H1 (cell line): ENCODE measurements at regions not wholly inside any gene's neighbourhood (a gene's known extent, or its start where the extent isn't known, plus 50 kb on each side); places are given as distances from the start of the nearest gene placed in this dataset.

Experiments used
- CTCF ChIA-PET: fragments of 300-600 bp; sonication (Branson Sonifier 250); formaldehyde crosslinking; loops from one replicate; lab custom pipeline; 2021; ENCODE audit not compliant: partially characterized antibody; lab: Charles Lee
- POLR2A ChIA-PET: fragments of 300-600 bp; sonication (Branson Sonifier 250); formaldehyde crosslinking; loops from one replicate; lab custom pipeline; 2021; ENCODE audit warnings: inconsistent platforms; ENCODE audit not compliant: partially characterized antibody; lab: Charles Lee
- DNase-seq, 2 experiments: peaks; one replicate each; pipeline versions ENCODE4 v3.0.0 to v3.0.0-alpha.2; 2010 to 2022; ENCODE audit warnings: low spot score in 2 of 2, low read depth in 1 of 2, mixed read lengths in 1 of 2
- FAIRE-seq: peaks from 2 replicates; lab custom pipeline; 2011; peaks lifted over from hg19 to GRCh38; lab: Jason Lieb, UNC
- H2AFZ ChIP-seq: 2 replicates; pipeline ENCODE4 v1.8.1; 2012; ENCODE audit warnings: low read length, inconsistent platforms
- H2AK5ac ChIP-seq: 2 replicates; pipeline ENCODE4 v1.6.1; 2013; ENCODE audit warnings: low read depth, low read length
- H2BK120ac ChIP-seq: replicated peaks from 2 replicates; pipeline ENCODE3; 2013; ENCODE audit warnings: low read depth, low read length, inconsistent platforms
- H2BK12ac ChIP-seq: 2 replicates; pipeline ENCODE4 v1.6.1; 2013; ENCODE audit warnings: low read depth, low read length
- H2BK15ac ChIP-seq: 2 replicates; pipeline ENCODE4 v1.6.1; 2013; ENCODE audit warnings: low read length
- H2BK20ac ChIP-seq: 2 replicates; pipeline ENCODE4 v1.6.1; 2013; ENCODE audit warnings: low read length
- H2BK5ac ChIP-seq: 2 replicates; pipeline ENCODE4 v1.6.1; 2013; ENCODE audit warnings: low read depth, low read length
- H3K14ac ChIP-seq: 2 replicates; pipeline ENCODE4 v1.6.1; 2013; ENCODE audit warnings: inconsistent platforms; ENCODE audit not compliant: insufficient read length
- H3K18ac ChIP-seq: 2 replicates; pipeline ENCODE4 v1.6.1; 2013; ENCODE audit warnings: low read length; ENCODE audit errors: extremely low read depth
- H3K23ac ChIP-seq: 2 replicates; pipeline ENCODE4 v1.6.1; 2013; ENCODE audit warnings: inconsistent platforms; ENCODE audit not compliant: insufficient read length
- H3K23me2 ChIP-seq: 2 replicates; pipeline ENCODE4 v1.6.1; 2013; ENCODE audit warnings: low read depth, low read length
- H3K27ac ChIP-seq: 2 replicates; pipeline ENCODE4 v1.6.1; 2011; ENCODE audit warnings: low read depth, low read length, inconsistent platforms
- H3K27me3 ChIP-seq, 4 experiments: replicated peaks in 1 of 4; 1 replicate in 1 of 4; 2 replicates in 3 of 4; pipeline versions ENCODE4 v1.6.1 to v1.8.1; 2011 to 2013; ENCODE audit warnings: low read length in 3 of 4, mild to moderate bottlenecking in 3 of 4, inconsistent platforms in 2 of 4, mixed read lengths in 2 of 4, moderate library complexity in 1 of 4; ENCODE audit not compliant: control insufficient read depth in 3 of 4, insufficient read depth in 3 of 4; ENCODE audit errors: extremely low read depth in 1 of 4
- H3K36me3 ChIP-seq, 4 experiments: 2 replicates each; pipeline versions ENCODE4 v1.6.1 to v1.8.1; 2011 to 2013; ENCODE audit warnings: mild to moderate bottlenecking in 4 of 4, low read length in 3 of 4, moderate library complexity in 2 of 4, control low read depth in 1 of 4, inconsistent platforms in 1 of 4; ENCODE audit not compliant: insufficient read depth in 4 of 4, control insufficient read depth in 2 of 4
- H3K4ac ChIP-seq: replicated peaks from 2 replicates; pipeline ENCODE3; 2013; ENCODE audit warnings: low read length, low read depth, mixed read lengths, inconsistent platforms; ENCODE audit not compliant: insufficient read length
- H3K4me1 ChIP-seq, 4 experiments: replicated peaks in 1 of 4; 1 replicate in 1 of 4; 2 replicates in 3 of 4; pipeline versions ENCODE4 v1.6.1 to v1.8.1; 2011 to 2013; ENCODE audit warnings: low read length in 3 of 4, inconsistent platforms in 2 of 4, mixed read lengths in 1 of 4; ENCODE audit not compliant: insufficient read depth in 4 of 4, control insufficient read depth in 3 of 4
- H3K4me2 ChIP-seq, 2 experiments: 2 replicates each; pipeline versions ENCODE4 v1.6.1 to v1.8.1; 2011 to 2013; ENCODE audit warnings: low read depth in 2 of 2, low read length in 2 of 2, control low read depth in 1 of 2, inconsistent platforms in 1 of 2, mild to moderate bottlenecking in 1 of 2; ENCODE audit not compliant: insufficient read depth in 1 of 2
- H3K4me3 ChIP-seq, 4 experiments: fragments of 200-600, 300-600 bp in 1 of 4; sonication (generic), shearing (Covaris generic), sonication (Bioruptor Twin) in 1 of 4; 2 replicates each; pipeline versions ENCODE4 v1.5.1 to v1.8.1; 2011 to 2016; ENCODE audit warnings: low read length in 4 of 4, low read depth in 3 of 4, control low read depth in 2 of 4, inconsistent platforms in 2 of 4, mild to moderate bottlenecking in 2 of 4, mixed read lengths in 1 of 4, moderate library complexity in 1 of 4; ENCODE audit not compliant: insufficient read depth in 2 of 4; ENCODE audit errors: extremely low read depth in 1 of 4
- H3K56ac ChIP-seq: replicated peaks from 2 replicates; pipeline ENCODE3; 2013; ENCODE audit warnings: low read depth, mild to moderate bottlenecking, mixed read lengths, low read length, inconsistent platforms; ENCODE audit not compliant: insufficient read length
- H3K79me1 ChIP-seq: 2 replicates; pipeline ENCODE4 v1.6.1; 2013; ENCODE audit warnings: low read depth, low read length, control low read depth
- H3K79me2 ChIP-seq, 2 experiments: 2 replicates each; pipeline versions ENCODE4 v1.6.1 to v1.8.1; 2012 to 2013; ENCODE audit warnings: low read length in 2 of 2, mild to moderate bottlenecking in 2 of 2, inconsistent platforms in 1 of 2; ENCODE audit not compliant: insufficient read depth in 2 of 2, control insufficient read depth in 1 of 2
- H3K9ac ChIP-seq, 4 experiments: replicated peaks in 1 of 4; 1 replicate in 1 of 4; 2 replicates in 3 of 4; pipeline versions ENCODE4 v1.6.1 to v1.8.1; 2011 to 2013; ENCODE audit warnings: low read depth in 3 of 4, low read length in 3 of 4, control low read depth in 2 of 4, mild to moderate bottlenecking in 2 of 4, moderate library complexity in 2 of 4, inconsistent platforms in 1 of 4; ENCODE audit errors: extremely low read depth in 1 of 4
- H3K9me3 ChIP-seq, 2 experiments: 2 replicates each; pipeline versions ENCODE4 v1.6.1 to v1.8.1; 2012 to 2013; ENCODE audit warnings: mild to moderate bottlenecking in 2 of 2, moderate library complexity in 2 of 2, control low read depth in 1 of 2, inconsistent platforms in 1 of 2, low read depth in 1 of 2, low read length in 1 of 2, mixed read lengths in 1 of 2; ENCODE audit not compliant: insufficient read depth in 2 of 2
- H4K20me1 ChIP-seq, 2 experiments: replicated peaks in 1 of 2; 2 replicates each; pipeline versions ENCODE3 to v1.8.1; 2011 to 2013; ENCODE audit warnings: inconsistent platforms in 2 of 2, low read length in 2 of 2, mild to moderate bottlenecking in 1 of 2; ENCODE audit not compliant: insufficient read depth in 2 of 2, control insufficient read depth in 1 of 2
- H4K5ac ChIP-seq: 2 replicates; pipeline ENCODE4 v1.6.1; 2013; ENCODE audit warnings: low read length, low read depth, mixed read lengths, inconsistent platforms; ENCODE audit not compliant: insufficient read length
- H4K8ac ChIP-seq: 2 replicates; pipeline ENCODE4 v1.8.0; 2013; ENCODE audit warnings: mild to moderate bottlenecking, moderate library complexity, low read length, inconsistent platforms; ENCODE audit not compliant: insufficient read depth; ENCODE audit errors: extremely low read depth
- H4K91ac ChIP-seq: replicated peaks from 2 replicates; pipeline ENCODE3; 2013; ENCODE audit warnings: low read length, mixed read lengths, inconsistent platforms; ENCODE audit not compliant: insufficient read length
- EGR1 ChIP-seq: IDR thresholded peaks from 2 replicates; pipeline ENCODE4 v1.6.1; 2011; ENCODE audit warnings: low read depth, low read length, borderline replicate concordance
- RXRA ChIP-seq: IDR thresholded peaks from 2 replicates; pipeline ENCODE4 v1.6.1; 2011; ENCODE audit warnings: low read depth, mild to moderate bottlenecking, low read length, moderate library complexity; ENCODE audit not compliant: insufficient read depth
- WGBS, 2 experiments: shearing (Covaris generic) in 1 of 2; methylation state at CpG; one replicate each; pipeline versions ENCODE4 v1.1.6 to v1.1.7; 2013 to 2015; ENCODE audit warnings: low lambda C conversion rate in 2 of 2, mixed read lengths in 2 of 2, inconsistent platforms in 1 of 2, low coverage in 1 of 2, missing lambda C conversion rate in 1 of 2; ENCODE audit not compliant: insufficient replicate concordance in 2 of 2, insufficient coverage in 1 of 2, insufficient read length in 1 of 2; ENCODE audit errors: extremely low coverage in 1 of 2, missing lambda C conversion rate in 1 of 2; 5-methylcytosine and 5-hydroxymethylcytosine counted together

DNA sequence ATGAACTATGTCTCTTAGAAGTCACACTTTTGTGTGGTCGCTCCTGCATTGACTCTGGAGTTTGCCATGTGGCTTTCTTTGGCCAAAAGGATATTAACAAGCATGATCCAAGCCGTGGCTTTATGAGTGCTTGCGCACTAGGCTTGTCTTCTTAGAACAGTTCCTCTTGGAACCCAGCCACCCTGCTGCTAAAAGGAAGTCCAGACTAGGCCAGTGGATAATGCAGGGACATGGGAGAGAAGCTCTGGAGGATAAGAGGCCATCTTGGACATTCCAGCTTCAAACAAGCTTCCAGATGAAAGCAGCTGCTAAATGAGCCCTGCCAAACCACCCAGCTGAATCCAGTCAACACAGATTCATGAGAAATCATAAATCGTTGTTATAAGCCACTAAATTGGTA is 346.4 kb downstream of the CDC5L start:
- ChIA-PET CTCF (interaction anchor here (1.3 kb wide), 1 partner anchor 78 kb away, joined by 3 read pairs; no protein-coding TSS in a partner anchor), POLR2A (no interaction called here)
- H2BK12ac ChIP-seq: no peak overlapping the region
- H3K79me2 ChIP-seq: no peaks in the 10 kb centered on the region
- no peak overlapping the region for H4K91ac ChIP-seq
- H2BK5ac ChIP-seq: no peak overlapping the region
- FAIRE-seq (no peak), DNase-seq (no peak)
- H4K20me1 ChIP-seq: no peaks in the 10 kb centered on the region
- TF ChIP-seq RXRA (no peak), EGR1 (no peak)
- H3K27ac ChIP-seq: no peak overlapping the region
- 78% methylated on average over 4 of the region's 4 CpGs; no CpG with 5 or more reads in 1 of the 2 experiments for WGBS, 2 experiments
- peaks cover 0 to 5% (median 4%) of the 10 kb centered on the region in 4 experiments; a peak in 5 of 7 replicates for H3K4me1 ChIP-seq
- no peaks in the 10 kb centered on the region for H3K23me2 ChIP-seq
- no peak overlapping the region for H4K5ac ChIP-seq
- no peak overlapping the region for H3K23ac ChIP-seq
- H2AFZ ChIP-seq: no peak overlapping the region
- H4K8ac ChIP-seq: no peak overlapping the region
- H2BK120ac ChIP-seq: no peak overlapping the region
- H3K9ac ChIP-seq: no peak overlapping the region
- no peaks in the 10 kb centered on the region for H3K79me1 ChIP-seq
- H3K9me3 ChIP-seq: no peaks in the 10 kb centered on the region
- no peak overlapping the region for H3K4me3 ChIP-seq
- H3K27me3 ChIP-seq: no peaks in the 10 kb centered on the region
- no peak overlapping the region for H3K18ac ChIP-seq
- no peak overlapping the region for H3K4ac ChIP-seq
- H3K36me3 ChIP-seq: no peaks in the 10 kb centered on the region
- H3K14ac ChIP-seq: no peak overlapping the region
- H2BK15ac ChIP-seq: no peak overlapping the region
- H2BK20ac ChIP-seq: no peak overlapping the region
- no peak overlapping the region for H2AK5ac ChIP-seq
- H3K56ac ChIP-seq: no peak overlapping the region
- H3K4me2 ChIP-seq: no peak overlapping the region
